GM19324 (cell line): ENCODE measurements at regions not wholly inside any gene's neighbourhood (a gene's known extent, or its start where the extent isn't known, plus 50 kb on each side); places are given as distances from the start of the nearest gene placed in this dataset.
"Not testable (repeated sequence)": the region's sequence is repeated elsewhere in the genome, so short reads cannot be mapped to it uniquely, and the experiment has no call there.

Experiments
- ATAC-seq: cut with Tn5 transposase; IDR thresholded peaks from one replicate; pipeline ENCODE4 v1.9.1; 2021; ENCODE audit warnings: mild to moderate bottlenecking, moderate library complexity; ENCODE audit not compliant: unreplicated experiment, low FRiP score

DNA sequence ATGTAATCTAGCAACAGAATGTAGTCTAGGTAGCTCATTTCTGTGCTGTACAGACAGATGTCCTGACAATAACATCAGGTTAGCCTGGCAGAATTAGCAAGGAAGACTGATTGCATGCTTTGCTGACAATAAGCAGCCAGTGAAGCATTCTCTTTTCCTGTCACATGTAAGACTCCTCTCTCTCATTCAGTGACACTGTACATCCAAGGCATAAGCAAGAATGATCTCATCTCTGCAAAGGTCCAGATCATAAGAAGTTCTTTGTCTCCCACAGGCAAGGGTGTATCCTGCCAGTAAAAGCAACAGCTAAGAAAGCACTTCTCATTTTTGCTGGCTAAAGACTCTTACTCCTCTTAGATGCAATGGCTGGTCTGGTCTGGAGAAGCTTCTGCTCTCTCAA lies 861.8 kb downstream of the TAF11L14 start:
- ATAC-seq, result no peak

DNA sequence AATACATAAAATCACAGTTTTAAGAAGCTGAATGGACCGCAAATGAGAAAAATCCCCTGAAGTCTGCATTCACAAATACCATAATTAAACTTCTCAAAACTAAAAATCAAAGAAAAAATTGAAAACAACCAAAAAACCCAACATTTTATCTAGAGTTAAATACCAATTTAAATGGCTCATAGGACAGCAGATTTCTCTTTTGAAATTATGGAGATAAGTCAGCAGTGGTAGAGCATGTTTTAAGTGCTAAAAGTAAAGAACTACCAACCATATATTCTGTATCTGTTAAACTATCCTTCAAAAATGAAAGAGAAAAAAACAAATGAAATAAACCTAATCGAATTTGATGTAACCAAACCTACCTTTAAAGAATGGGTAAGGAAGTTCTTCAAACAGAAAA lies 862.8 kb downstream of the TAF11L14 start:
- ATAC-seq, result no peak

DNA sequence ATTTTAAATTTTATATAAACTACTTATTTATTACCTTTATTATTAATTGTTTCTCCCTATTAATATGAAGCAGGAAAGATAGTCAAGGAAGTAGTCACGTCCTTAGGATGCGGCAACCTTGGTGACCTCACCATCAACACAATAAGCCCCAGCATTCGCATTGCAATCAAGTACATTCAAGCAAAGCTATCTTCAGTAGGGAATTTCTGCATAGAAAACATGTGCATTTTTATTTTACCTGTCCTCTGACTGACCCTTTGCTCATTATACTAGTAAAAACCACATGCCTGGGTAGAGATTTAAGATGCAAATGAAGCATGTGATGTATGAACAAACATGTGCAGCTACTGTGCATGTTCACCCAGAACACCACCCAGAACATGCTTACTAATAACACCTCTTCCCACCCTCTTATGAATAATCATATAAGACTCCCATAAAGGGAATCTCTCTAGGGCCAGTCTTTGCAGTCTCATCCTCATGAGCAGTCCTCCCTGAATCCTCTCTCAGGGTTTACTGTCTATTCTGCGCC lies 869.6 kb downstream of the TAF11L14 start:
- ATAC-seq, result no peak

DNA sequence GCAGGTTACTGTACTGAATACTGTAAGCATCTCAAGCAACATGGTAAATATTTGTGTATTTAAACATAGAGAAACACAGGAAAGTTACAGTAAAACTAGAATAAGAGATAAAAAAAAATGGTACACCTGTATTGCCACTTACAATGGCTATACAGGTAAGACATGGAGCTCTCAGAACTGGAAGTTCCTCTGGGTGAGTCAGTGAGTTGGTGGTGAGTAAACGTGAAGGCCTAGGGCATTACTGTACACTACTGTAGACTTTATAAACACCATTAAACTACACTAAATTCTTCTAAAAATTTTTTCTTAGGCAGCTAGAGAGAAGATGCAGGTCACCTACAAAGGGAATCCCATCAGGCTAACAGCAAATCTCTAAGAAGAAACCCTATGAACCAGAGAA lies 872.9 kb downstream of the TAF11L14 start:
- no peak for ATAC-seq

DNA sequence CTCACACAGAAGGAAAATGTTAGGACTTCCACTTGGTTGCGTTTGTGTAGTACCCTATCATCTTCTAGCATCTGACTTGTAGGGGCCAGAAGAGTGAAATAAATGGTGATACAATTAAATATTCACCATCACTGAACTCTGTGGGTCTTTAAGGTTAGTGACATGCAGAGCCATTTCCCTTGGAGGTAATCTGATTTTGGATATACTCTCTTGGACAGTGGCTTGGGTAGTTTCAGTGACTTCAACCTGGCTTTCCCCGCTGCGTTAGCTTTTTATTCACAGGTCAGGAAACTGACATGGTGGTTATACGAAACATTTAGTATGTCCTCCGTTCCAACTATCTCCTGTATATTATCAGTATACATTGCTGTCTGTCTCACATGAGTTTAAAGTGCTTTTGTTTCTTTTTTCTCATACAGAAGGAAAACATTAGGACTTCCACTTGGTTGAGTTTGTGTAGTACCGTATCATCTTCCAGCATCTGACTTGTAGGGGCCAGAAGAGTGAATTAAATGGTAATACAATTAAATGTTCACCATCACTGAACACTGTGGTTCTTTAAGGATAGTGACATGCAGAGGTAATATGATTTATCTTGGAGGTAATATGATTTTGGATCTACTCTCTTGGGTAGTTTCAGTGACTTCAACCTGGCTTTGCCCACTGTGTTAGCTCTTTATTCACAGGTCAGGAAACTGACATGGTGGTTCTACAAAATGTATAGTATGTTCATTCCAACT lies 883.6 kb downstream of the TAF11L14 start:
- no peak for ATAC-seq

DNA sequence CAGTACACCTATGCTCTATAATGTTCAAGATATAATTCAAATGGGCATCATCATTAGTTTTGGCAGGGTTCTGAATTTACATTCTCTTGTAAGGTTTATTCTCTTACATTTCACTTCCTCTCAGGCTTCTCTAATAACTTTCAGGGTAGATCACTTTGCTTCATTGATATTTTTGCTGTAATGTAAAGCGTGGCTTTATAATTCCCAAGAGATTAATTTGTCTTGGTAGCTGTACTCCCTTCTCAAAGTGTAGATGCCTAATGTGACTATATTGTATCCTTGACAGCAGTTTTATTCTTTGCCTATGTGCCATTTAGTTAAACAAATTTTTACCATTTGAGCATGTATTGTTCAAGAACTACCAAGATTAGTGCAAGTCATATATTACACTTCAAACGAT lies 889.1 kb downstream of the TAF11L14 start:
- no peak for ATAC-seq

DNA sequence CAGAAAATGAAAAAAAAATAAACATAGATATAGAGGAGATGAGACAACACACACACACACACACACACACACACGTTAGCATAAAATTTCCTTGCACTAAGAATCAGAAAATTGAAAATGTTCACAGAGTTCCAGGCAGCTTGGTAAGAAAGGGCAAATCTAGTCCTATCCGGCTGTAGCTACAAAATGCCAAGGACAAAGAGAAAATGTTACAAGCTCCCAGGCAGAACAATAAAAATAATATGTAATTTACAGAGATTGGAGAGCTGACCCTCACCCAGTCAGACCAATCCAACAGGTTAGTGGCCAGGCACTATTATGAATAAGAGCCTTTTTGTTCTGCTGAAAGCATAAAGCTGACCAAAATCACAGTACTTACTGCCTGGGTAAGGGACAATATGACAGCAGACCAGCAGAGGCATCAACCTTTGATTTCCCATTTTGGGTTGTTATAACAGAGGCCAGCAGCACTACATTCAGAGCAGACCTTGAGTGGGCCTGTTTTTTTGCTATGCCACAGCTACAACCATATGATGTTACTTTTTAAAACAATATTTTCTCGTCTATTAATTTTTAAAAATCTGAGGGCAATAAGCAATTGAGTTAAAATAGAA lies 892.6 kb downstream of the TAF11L14 start:
- ATAC-seq, result no peak

DNA sequence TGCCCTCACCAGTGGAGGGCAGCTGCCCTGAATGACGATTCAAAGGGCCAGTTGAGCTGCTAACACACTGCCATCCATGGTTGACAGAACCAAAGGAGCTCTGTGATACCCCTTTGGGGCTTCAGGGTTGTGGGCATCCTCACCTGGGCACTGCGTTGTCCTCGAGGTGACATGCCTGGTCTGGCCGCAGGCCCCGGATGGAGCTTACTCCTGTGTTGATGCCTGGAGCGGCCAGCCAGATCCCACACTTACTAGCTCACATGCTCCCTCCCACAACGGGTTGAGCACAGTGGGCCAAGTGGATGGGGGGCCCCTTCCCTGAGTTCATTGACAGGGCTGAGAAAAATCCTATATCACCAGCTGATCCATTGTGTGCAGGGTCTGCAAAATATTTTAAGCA lies 898.9 kb downstream of the TAF11L14 start:
- no peak for ATAC-seq

DNA sequence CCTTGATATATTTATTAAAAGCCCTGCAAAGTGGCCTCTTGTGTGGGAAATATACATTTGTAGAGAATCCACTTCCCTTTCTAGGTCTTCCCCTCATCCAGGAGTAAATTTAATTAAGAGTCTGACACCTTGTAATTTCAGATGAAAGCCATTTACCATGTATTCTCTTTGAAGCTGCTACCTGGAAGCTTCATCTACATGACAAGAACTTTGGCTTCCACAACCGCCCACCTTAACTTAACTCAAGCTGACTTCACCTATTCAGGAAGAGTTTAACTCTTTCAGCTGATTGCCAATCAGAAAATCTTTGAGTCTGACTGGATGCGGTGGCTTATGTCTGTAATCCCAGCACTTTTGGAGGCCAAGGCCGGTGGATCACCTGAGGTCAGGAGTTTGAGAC lies 899.9 kb downstream of the TAF11L14 start:
- ATAC-seq, result no peak

DNA sequence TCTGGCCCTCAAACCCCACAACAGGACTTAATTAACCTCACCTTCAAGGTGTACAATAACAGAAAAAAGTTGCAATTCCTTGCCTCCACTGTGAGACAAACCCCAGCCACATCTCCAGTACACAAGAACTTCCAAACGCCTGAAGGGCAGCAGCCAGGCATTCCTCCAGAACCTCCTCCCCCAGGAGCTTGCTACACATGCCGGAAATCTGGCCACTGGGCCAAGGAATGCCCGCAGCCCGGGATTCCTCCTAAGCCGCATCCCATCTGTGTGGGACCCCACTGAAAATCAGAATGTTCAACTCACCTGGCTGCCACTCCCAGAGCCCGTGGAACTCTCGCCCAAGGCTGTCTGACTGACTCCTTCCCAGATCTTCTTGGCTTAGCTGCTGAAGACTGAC lies 901.5 kb downstream of the TAF11L14 start:
- not testable (repeated sequence) for ATAC-seq

DNA sequence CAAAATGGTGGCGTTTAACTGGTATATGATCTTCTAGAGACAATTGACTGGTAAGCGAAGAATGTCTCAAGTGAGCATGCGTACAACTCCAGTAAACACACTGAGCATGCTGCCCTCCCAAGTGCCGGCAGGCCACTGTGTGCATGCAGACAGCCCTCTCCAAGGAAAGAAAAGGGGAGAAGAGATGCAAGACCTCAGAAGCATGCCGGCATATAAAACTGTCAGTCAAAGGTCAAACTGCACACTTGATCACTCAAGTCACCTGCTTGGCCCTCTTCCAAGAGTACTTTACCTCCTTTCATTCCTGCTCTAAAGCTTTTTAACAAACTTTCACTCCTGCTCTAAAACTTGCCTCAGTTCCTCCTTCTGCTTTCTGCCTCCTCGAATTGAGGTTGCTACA lies 910.2 kb downstream of the TAF11L14 start:
- no peak for ATAC-seq

DNA sequence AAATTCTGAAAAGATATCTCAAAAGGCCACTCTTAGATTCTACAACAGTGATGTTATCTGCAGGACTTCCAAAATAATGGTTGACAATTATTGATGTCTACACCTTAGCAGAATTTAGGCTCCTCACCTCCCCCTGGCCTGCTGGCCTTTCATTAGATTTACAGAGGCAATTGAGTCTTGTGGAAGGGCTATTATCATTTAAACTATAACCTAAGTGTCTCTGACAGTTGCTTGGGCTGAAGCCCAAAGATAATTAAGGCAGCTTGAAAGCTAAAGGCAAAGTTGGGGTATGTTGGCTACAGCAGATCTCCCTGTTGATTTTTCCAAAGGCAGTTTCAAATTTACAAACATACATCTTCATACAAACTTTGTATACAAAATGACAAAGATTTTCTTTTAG lies 912.3 kb downstream of the TAF11L14 start:
- ATAC-seq, result no peak

DNA sequence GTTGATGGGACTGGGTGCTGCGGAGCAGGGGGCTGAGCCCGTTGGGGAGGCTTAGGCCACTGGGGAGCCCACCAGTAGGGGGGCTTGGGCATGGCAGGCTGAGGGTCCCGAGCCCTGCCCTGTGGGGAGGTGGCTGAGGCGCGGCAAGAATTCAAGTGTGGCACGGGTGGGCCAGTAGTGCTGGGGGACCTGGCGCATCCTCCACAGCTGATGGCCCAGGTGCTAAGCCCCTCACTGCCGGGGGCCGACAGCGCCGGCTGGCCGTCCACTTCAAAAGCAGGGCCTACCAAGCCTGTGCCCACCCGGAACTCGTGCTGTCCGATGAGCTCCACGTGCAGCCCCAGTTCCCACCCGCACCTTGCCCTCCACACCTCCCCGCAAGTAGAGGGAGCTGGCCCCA lies 917.5 kb downstream of the TAF11L14 start:
- no peak for ATAC-seq

DNA sequence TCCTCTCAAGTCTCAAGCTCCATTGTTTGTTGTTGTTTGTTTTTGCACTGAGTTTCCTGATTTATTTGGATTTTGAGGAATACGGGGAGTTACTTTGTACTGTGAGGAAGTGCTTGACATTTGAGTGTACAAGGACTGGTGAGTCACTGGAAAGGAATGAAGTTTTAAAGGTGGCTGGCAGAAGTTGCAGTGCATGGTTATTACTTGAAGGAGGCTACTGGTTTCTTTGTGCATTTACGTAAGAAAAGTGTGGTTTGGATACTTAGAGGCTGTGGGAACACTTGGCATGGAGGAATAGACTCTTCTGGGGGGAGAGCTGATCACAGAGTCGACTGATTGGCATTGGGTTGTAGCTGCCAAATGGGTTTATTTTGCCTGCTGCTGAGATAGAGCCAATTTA lies 919.0 kb downstream of the TAF11L14 start:
- no peak for ATAC-seq

DNA sequence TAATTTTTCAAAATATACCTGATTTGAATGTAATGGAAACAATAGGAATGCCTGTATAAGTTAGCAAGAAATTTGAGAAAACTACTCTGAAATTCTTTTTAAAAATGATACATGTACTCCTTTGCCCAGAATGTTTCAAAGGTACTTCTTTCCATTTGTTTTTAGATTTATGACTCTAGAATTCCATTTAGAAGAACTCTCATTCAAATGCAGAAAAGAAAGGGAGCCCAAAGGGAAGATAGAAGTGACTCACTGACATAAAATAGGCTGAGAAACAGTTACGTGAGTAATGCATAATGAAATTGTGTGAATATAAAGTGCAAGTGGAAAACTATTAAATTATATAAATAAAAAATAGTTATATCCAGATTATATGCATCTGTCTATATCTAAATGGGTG lies 926.3 kb downstream of the TAF11L14 start:
- no peak for ATAC-seq

DNA sequence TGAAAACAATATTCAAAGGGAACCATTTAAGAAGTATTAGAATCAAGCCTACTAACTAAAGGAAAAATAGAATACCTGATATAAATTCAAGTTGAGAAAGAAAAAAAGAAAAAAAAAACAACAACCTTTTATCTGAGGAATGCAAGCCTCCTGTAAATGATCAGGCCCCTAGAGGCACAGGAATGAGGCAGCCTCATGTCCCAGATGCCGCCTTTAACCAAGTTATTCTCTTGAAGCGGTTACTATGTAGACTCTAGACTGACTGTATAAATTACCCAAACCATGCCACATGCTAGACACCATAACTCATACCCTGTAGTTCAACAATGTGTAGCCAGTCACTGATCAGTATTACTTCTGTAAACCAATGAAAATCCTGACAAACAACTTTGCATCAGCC lies 929.6 kb downstream of the TAF11L14 start:
- no peak for ATAC-seq

DNA sequence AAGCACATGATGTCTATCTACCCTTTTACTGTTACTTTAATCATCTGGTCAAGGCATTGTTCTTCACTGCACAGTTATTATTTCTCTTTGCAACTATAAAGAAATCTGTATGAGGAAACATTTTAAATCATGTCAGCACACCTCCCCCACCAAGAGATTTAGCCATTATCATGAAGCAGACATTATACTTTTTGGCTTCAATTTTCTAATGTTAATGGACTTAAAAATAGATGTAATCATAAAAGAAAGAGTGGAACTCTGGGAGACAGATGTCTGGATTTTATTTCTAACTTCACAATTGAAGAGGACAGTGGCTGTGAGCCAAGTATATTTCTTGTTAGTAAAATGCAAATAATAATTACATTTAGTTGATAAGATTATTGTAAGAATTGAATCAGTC lies 932.4 kb downstream of the TAF11L14 start:
- ATAC-seq, result no peak

DNA sequence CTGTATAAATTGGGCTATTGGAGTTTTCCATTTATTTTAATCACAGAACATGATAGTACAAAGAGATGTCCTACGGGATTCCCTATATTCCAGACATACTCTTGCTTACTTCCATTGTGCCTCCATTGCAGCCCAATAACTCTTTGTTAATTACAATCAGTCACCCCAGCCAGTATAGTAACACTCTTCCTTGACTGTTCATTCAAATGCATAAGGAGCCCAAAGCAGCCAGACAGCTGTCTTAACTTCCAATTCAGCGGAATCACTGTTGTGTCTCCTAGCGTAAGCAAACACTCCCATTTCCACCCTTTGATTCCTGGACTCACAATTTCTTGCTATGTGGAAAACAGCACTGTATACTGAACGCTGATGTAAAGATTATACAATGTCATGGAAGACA lies 942.3 kb downstream of the TAF11L14 start:
- ATAC-seq, result no peak

DNA sequence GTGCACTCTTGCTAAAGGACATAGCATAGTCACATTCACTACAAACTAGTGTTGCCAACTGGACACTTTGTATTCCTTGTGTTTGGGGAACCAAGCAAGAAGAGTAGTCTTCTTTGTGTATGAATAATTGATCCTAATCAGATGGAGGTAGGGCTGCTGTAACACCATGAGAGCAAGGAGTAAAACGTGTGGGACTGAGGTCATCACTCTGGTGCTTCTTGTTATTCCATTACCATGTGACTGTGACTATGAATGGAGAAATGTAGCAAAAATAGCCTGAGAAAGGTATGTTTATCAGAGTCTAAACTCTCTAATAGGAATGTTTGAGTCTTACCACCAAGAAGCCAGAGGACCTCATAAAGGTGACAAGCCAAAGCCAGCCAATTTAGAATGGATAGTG lies 966.9 kb downstream of the TAF11L14 start:
- no peak for ATAC-seq

DNA sequence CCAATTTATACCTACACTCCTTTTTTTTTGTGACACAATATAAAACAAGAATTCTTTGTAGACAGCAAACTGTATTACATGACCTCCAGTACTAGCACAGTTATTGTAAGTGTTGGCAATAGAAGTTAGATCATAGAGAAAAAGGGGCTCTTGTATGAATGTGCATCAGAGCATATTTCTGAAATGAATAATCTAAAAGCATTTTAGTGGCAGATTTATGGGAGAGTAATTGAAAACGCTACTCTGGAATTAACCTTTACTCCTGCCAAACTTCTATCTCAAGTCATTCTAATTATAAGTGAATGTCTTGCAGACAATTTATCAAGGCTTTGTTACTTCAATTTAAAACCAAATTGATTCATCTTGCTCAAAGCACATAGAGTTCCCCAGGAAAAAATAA lies 968.1 kb downstream of the TAF11L14 start:
- ATAC-seq, result no peak

DNA sequence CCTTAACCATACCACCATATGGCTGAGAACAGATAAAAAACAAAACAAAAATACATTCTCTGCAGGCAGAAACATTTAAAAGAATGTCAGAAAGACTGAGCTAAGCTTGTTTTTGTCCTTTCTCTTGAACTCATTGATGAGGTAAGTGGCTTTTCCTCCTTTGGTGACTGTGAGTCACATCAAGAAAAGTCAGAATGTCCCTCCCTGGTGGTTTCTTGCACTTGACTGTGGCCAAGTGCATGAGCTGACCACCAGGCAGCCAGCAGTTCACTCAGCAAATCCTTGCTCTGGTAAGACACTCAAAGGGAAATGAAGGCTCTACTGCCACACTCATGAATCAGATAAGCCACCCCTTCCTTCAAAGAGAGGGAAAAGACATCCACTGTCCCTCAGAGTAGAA lies 970.9 kb downstream of the TAF11L14 start:
- ATAC-seq, result no peak

DNA sequence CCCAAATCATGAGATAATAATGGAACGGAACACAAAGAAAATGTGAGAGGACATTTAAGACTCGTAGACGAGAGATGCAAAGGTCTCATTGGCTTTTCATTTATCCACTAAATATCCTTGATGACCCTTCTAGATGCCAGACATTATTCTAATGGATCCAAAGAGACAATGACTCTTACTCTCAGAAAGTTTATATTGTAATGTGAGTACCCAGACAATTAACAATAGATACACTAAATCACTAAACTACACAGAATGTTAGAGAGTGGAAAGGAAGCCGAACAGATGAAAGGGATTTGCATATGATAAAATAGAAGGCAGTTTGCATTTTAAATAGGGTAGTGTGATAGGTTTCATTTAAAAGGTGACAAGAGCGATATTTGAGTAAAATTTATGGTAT lies 973.3 kb downstream of the TAF11L14 start:
- no peak for ATAC-seq
